ENCODE measurements at regions not wholly inside any gene's neighbourhood (a gene's known extent, or its start where the extent isn't known, plus 50 kb on each side); places are given as distances from the start of the nearest gene placed in this dataset.

DNA sequence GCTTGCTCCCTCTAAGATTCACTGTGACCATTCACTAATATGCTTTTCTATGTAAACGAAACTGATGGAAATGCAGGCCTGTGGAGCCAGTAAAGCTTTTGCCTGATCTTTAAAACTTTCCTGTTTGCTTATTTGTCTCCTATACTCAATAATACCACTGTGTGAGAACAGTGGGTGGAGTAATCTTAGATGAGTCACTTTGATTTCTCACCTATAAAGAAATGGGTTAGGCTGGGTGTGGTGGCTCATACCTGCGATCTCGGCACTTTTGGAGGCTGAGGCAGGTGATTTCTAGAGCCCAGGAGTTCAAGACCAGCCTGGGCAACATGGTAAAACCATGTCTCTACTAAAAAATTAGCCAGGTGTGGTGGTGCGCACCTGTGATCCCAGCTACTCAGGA, 70.8 kb downstream of the RWDD3 start:
- H2BK20ac ChIP-seq (ENCODE audit: low read length) = no peak overlapping the region
- no peak overlapping the region for H4K5ac ChIP-seq (ENCODE audit: insufficient read length, low read depth, low read length)
- ChIA-PET POLR2A (ENCODE audit: partially characterized antibody) (no interaction called here), CTCF (ENCODE audit: partially characterized antibody) (interaction anchor here (0.8 to 1.3 kb wide), 3 partner anchors 17 to 1901 kb away, joined by 3 to 6 read pairs (median 3); partner anchors contain the start of gene RWDD3)
- no peaks in the 10 kb centered on the region for H4K20me1 ChIP-seq (replicated peaks in 1 of 2; ENCODE audit: control insufficient read depth in 1 of 2, insufficient read depth in 2 of 2, low read length in 2 of 2)
- no peak overlapping the region for H2BK12ac ChIP-seq (ENCODE audit: low read depth, low read length)
- no peak overlapping the region for H4K8ac ChIP-seq (ENCODE audit: extremely low read depth, insufficient read depth, low read length)
- no peak overlapping the region for H2BK15ac ChIP-seq (ENCODE audit: low read length)
- peaks cover 0 to 8% (median 3%) of the 10 kb centered on the region in 4 experiments; a peak in 2 of 7 replicates for H3K4me1 ChIP-seq (replicated peaks in 1 of 4; ENCODE audit: control insufficient read depth in 3 of 4, insufficient read depth in 4 of 4, low read length in 3 of 4)
- no peaks in the 10 kb centered on the region for H3K36me3 ChIP-seq (ENCODE audit: control insufficient read depth in 2 of 4, insufficient read depth in 4 of 4, low read length in 3 of 4)
- no peaks in the 10 kb centered on the region for H3K27me3 ChIP-seq (replicated peaks in 1 of 4; ENCODE audit: control insufficient read depth in 3 of 4, extremely low read depth in 1 of 4, insufficient read depth in 3 of 4, low read length in 3 of 4)
- no peak overlapping the region for H3K4me2 ChIP-seq (ENCODE audit: insufficient read depth in 1 of 2, low read depth in 2 of 2, low read length in 2 of 2)
- H3K14ac ChIP-seq (ENCODE audit: insufficient read length) = no peak overlapping the region
- H3K79me2 ChIP-seq (ENCODE audit: control insufficient read depth in 1 of 2, insufficient read depth in 2 of 2, low read length in 2 of 2) = no peaks in the 10 kb centered on the region
- H3K9me3 ChIP-seq (ENCODE audit: insufficient read depth in 2 of 2, low read depth in 1 of 2, low read length in 1 of 2) = no peaks in the 10 kb centered on the region
- H4K91ac ChIP-seq (replicated peaks; ENCODE audit: insufficient read length, low read length) = no peak overlapping the region
- H3K4me3 ChIP-seq (ENCODE audit: extremely low read depth in 1 of 4, insufficient read depth in 2 of 4, low read depth in 3 of 4, low read length in 4 of 4) = no peak overlapping the region
- no peaks in the 10 kb centered on the region for H3K23me2 ChIP-seq (ENCODE audit: low read depth, low read length)
- DNase-seq (ENCODE audit: low read depth in 1 of 2, low spot score in 2 of 2) (no peak), FAIRE-seq (no peak)
- H2AK5ac ChIP-seq (ENCODE audit: low read depth, low read length) = no peak overlapping the region
- no peak overlapping the region for H3K23ac ChIP-seq (ENCODE audit: insufficient read length)
- H3K27ac ChIP-seq (ENCODE audit: low read depth, low read length) = no peak overlapping the region
- 85% methylated on average over 4 of the region's 4 CpGs; no CpG with 5 or more reads in 1 of the 2 experiments for WGBS, 2 experiments (ENCODE audit: extremely low coverage in 1 of 2, insufficient coverage in 1 of 2, insufficient read length in 1 of 2, insufficient replicate concordance in 2 of 2, low coverage in 1 of 2, low lambda C conversion rate in 2 of 2, missing lambda C conversion rate in 1 of 2)
- no peak overlapping the region for H3K9ac ChIP-seq (replicated peaks in 1 of 4; ENCODE audit: extremely low read depth in 1 of 4, low read depth in 3 of 4, low read length in 3 of 4)
- no peaks in the 10 kb centered on the region for H3K79me1 ChIP-seq (ENCODE audit: low read depth, low read length)
- no peak overlapping the region for H3K18ac ChIP-seq (ENCODE audit: extremely low read depth, low read length)
- H3K56ac ChIP-seq (replicated peaks; ENCODE audit: insufficient read length, low read depth, low read length) = no peak overlapping the region
- no peak overlapping the region for H2BK120ac ChIP-seq (replicated peaks; ENCODE audit: low read depth, low read length)
- H2AFZ ChIP-seq (ENCODE audit: low read length) = no peak overlapping the region
- H2BK5ac ChIP-seq (ENCODE audit: low read depth, low read length) = no peak overlapping the region
- H3K4ac ChIP-seq (replicated peaks; ENCODE audit: insufficient read length, low read depth, low read length) = no peak overlapping the region
- no peak for TF ChIP-seq BRCA1 (IDR thresholded peaks at IDR 0.05; ENCODE audit: low read depth, low read length)
- TF ChIP-seq SIN3A (conservative IDR thresholded peaks at IDR 0.05 in 1 of 2, IDR thresholded peaks at IDR 0.05 in 1 of 2; ENCODE audit: low read depth in 1 of 2, low read length in 2 of 2) = no peak
- TF ChIP-seq CHD1 (IDR thresholded peaks at IDR 0.05; ENCODE audit: low read depth, low read length) = no peak
- TF ChIP-seq BACH1 (IDR thresholded peaks at IDR 0.05; ENCODE audit: low read length) = no peak
- no peak for TF ChIP-seq SAP30 (IDR thresholded peaks at IDR 0.05; ENCODE audit: insufficient read depth, insufficient replicate concordance, low read length)
- no peak for TF ChIP-seq JUND (IDR thresholded peaks at IDR 0.05; ENCODE audit: low read length)
- TF ChIP-seq ATF2 (IDR thresholded peaks at IDR 0.05; ENCODE audit: low read length) = no peak
- TF ChIP-seq BCL11A (IDR thresholded peaks at IDR 0.05; ENCODE audit: low read depth in 2 of 2, low read length in 2 of 2) = no peak
- TF ChIP-seq CTBP2 (IDR thresholded peaks at IDR 0.05; ENCODE audit: borderline replicate concordance, insufficient read depth, insufficient read length, low read length) = no peak
- no peak for TF ChIP-seq SP2 (IDR thresholded peaks at IDR 0.05; ENCODE audit: low read length)

Data from H1 (cell line).